CD4-positive, alpha-beta T cell treated with Interleukin-6 for 4 hours (primary cell): ENCODE measurements at regions not wholly inside any gene's neighbourhood (a gene's known extent, or its start where the extent isn't known, plus 50 kb on each side); places are given as distances from the start of the nearest gene placed in this dataset.

Experiments used
- DNase-seq: peaks from one replicate; pipeline ENCODE4 v3.0.0-alpha.2; 2020; ENCODE audit warnings: mixed read lengths

DNA sequence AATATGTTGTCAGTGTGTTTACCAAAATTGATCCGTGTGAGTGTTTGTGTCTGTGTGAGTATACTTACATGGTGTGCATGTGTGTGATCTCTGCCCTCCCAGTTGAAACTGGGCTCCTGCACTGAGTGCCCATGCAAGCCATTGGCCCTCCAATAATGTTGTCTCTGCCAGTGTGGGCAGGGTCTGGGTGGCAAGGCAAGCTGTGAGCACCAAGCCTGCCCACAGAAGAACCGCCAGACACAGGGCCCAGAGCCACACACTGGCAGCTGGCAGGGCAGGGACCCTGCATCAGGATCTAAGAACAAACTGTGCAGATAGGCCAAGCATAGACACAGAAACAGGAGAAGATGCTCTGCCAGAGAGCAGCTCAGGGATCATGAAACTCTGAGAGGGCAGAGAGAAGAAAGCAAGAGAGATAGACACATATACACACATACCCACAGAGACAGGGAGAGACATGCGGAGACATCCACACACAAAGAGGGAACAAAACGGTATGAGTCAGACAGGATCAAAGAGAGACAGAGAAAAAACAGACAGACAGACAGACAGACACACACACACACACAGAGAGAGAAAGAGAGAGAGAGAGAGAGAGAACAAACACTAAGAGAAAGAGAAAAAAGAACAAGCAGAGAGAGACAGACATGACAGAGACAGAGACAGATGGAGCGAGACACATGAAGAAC lies 555.0 kb downstream of the MID1IP1 start:
- peak; percentile 19 for DNase-seq

- DNase-seq = no peak
These were observed 558.8 kb downstream of the MID1IP1 start for GRCh38 chrX:39360101-39360500.

DNA sequence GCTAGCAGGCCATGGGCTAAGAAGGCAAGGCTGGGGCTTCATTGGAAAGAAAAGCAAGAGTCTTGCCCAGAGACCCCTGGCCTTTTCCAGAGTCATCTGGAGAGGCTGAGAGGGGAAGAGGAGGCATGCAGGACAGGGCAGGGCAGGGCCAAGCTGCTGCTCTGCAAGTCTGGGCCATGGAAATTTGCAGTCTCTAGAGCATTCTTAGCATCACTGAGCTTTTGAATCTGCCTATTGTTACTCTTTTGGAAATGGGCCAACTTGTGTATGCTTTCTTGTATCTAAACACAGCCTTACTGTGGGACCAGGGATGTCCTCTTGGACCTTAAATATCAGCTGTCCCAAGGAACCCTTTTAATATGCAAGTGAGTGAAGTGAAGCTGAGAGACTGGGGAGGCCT lies 560.5 kb downstream of the MID1IP1 start:
- DNase-seq = no peak

DNA sequence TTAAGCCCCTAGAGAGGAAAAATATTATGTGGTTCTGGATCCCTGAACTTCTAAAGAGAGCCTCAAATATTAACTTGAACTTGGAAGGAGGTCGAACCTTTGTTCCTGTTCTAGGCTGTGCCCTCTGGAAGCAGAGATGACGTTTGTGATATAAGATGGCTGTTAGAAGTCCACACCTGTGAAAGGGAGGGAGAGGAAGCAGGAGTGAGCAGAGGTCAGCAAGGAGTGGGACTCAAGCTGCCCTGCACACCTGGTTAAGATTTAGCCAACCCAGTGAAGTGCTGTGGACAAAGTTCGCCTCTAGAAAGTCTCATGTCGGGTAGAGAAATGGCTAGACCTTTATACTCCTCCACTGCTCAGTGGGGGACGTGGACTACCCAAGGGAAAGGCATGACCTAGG lies 566.2 kb downstream of the MID1IP1 start:
- DNase-seq = no peak

DNA sequence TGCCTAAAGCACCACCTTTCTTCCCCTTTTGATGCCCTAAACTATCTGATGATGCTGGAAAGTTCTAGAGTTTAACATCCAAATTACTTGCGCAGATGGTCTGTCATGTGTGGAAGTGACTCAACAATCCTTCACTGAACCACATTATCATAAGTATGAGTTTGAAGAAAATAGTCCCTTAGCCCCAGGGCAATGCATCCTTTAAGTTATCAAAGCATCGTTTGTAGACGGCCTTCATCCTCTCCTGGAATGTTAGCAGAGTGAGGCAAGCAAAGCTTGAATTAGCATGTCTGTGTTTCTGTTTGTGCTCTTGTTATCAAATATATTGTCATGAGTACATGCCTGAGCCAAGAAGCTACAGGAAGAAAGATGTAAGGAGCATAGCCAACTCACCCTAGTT lies 570.9 kb downstream of the MID1IP1 start:
- DNase-seq = no peak

- DNase-seq = no peak
These were observed 575.9 kb downstream of the MID1IP1 start for GRCh38 chrX:39377157-39377556.

GRCh38 chrX:39377773-39378172 lies 576.5 kb downstream of the MID1IP1 start:
- no peak for DNase-seq

DNA sequence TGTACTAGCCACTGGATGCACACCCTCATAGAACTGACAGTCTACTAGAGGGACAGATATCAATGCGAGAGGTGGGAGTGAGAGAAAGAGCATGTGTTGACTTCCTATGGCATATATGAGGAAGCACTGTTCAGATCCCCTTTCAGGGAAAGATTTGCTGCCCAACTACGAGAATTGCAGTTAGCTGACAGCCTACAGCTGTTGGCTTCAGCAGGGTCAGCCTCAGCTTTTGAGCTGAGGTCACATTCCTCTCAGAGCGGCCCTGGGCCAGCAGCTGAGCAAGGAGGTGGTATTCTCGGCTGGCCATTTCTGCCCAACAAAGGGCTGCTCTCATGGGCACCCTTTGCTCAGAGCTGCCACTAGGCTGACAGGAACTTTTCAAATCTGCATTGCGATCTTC lies 580.2 kb downstream of the MID1IP1 start:
- DNase-seq = no peak

- no peak for DNase-seq
These were observed 583.7 kb downstream of the MID1IP1 start for GRCh38 chrX:39384996-39385395.

DNA sequence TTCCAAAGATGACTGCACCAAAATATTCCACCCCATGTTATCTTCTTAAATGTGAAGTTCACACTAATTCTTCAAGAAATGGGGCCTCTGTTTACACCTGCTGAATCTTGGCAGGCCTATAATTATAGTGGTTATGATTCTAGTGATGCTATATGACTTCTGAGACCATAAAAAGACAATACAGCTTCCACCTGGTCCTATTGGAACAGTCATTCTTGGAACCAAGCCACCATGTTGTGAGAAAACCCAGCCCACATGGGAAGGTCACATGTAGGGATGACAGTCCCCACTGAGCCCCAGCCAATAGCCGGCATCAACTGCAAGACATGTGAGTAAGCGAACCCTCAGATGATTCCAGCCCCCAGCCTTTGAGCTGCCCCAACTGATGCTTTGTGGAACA lies 587.5 kb downstream of the MID1IP1 start:
- DNase-seq = no peak

- no peak for DNase-seq
These were observed 595.2 kb downstream of the MID1IP1 start for GRCh38 chrX:39396358-39396995.

DNA sequence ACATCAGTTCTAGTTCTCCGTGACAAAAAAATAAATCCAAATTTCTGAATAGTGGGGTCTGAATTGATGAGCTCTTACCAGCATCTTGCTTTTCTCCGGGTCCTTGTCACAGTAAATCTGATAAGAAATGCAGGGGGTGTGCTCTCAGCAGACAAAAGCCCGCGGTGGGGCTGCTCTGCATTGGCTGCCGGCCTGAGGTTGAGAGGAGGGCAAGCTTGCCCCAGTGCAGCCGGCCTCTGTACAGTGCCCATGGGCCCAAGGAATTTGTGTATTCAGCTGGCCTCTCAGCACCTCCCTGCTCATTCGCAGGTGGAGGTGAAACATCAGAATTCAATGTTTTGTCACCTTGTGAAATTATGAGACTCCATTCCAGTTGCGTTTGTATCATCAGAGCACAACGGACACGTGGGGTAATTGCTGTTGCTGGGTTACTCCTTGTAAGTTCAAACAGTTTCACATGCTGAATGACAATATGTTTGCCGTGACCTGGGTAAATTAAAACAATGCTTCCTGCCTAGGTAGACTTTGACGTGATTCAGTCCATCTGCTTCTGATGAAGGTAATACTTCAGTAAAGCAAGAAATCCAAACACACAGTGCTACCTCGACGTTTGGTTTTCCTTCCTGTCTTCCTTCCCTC lies 596.4 kb downstream of the MID1IP1 start:
- DNase-seq = no peak

GRCh38 chrX:39398215-39398962 lies 597.1 kb downstream of the MID1IP1 start:
- no peak for DNase-seq

GRCh38 chrX:39398963-39399261 lies 597.7 kb downstream of the MID1IP1 start:
- DNase-seq = no peak

DNA sequence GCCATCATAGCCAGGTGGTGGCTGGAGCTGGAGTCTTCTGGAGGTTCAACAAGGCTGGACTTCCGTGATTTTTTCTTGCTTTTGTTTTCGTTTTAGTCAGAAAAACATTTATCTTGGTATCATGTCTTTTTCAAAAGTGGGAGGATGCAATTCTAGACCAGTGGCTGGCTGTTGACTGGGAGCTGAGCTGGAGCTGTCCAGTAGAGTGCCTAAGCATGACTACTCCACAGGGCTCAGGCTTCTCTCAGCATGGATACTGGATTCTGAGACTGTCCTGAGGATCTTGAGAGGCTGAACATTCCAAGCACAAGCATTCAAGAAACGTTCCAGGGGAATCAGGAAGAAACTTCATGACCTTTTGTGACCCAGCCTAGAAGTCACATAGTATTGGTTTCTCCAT lies 598.1 kb downstream of the MID1IP1 start:
- DNase-seq = no peak

GRCh38 chrX:39401483-39402110 lies 600.3 kb downstream of the MID1IP1 start:
- no peak for DNase-seq

DNA sequence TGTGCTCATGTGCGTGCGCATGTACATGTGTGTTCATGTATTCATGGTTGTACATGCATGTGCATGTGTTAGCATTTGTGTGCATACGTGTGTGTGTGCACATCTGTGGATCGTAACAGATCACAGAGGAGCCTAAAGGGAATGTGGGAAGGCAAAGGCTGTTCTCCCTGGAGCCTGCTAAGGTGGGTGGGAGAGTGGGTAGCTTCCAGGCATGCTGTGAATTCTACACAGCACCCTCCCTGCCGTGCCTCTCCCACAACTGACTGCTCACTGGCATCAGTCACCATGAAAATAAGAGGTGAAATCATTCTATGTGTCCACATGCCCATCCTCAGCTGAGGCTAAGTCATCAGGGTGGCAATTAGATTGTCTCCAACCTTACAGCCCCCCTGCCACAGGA lies 600.9 kb downstream of the MID1IP1 start:
- DNase-seq = no peak

DNA sequence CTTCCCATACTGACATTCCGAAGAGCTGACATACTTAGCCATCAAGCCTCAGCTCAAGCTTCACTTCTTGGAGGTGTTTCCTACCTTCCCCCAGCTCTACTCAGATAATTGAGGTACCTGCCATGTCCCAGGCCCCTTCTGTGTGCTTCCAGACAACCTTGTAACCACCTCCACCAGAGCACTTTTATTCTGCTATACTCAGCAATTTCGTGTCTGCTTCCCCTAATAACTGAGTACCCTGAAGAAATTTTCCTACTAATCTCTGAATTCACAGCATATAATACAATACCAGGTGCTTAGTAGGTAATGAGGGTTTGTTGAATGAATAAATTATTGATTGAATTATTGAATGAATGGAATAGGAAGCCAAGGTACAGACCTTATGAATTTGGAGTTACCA lies 605.5 kb downstream of the MID1IP1 start:
- DNase-seq = no peak

DNA sequence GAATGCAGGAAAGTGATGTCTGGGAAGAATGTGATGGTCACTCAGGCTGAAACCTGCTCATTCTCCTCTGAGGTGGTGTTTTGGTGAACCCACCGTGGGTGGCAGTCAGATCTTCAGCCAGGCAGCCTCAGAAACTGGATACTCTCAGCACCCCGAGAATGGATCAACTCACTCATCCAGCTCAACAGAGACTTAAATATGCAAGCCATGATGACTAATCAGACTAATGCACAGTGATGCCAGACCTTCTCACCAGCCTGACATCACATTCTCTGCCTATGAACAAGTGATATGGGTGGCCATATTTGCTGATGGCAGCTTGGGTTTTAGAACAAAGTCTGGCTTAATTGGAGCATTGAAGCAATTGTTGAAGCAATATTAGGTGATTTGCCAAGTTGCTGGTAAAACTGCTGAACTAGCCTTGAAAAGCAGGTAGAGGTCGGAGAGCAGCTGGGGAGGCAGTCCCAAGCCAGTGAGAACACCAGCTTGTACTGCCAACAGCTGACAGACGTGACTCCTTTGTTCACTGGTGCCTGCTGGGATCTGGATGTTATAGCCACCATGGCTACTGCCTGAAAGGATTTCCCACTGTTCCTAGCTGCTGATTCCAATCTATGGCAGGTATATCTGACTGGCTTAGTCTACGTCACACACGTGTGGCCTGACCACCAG lies 608.1 kb downstream of the MID1IP1 start:
- DNase-seq = no peak

GRCh38 chrX:39414290-39414854 lies 613.1 kb downstream of the MID1IP1 start:
- no peak for DNase-seq

DNA sequence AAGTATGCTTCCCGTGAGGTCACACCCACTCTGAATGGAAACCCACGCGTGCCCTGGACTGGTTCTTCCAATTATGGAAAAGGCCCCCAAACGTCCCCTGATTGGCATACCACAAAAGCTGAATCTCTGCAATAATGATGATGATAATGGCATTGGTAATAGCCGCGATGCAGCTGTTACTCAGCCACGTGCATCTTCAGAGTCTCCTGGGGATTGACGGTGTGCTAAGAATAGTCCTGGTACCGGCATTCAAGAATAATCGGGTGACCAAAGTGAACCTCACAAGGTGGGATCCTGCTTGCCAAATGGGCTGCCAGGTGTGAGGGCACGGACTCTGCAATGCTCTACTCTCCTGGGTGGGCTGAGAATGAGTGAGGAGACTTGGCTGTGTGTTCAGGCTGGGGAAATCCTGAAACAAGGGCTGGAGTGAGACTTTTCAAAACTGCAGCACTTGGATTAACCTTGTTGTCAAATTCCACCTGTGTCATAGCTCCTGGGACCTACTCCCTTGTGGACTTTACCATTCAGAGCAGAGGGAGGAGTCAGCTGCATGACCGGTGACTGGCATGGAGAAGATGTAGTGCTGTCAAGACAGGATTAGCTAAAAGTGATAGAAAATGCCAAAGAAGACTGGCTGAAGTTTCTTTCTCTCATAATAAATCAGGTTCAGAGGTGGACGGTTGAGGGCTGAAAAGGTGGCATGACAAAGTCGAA lies 615.4 kb downstream of the MID1IP1 start:
- DNase-seq = no peak

DNA sequence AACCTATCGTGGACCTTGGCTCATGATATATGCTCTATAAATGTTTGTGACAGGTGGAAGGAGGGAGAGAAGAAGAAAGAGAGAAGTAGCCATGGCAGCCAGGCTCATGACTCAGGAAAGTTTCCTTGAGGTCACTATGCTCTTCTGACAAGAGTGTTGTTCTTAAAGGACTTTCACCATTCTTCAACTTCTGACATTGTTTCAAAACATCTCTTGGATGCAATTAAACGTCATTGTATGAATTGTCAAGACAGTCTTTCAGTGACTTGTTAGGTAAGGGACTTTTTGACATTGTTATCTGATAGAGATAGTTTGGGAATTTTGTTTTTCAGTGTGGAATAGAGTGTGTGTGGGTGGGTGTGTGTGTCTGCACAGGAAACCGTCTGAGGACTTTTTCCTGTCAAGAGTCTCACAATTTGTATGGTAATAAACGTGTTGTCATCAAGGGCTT lies 617.0 kb downstream of the MID1IP1 start:
- DNase-seq = no peak
